Uterus (tissue), 3 donors: ENCODE measurements at regions not wholly inside any gene's neighbourhood (a gene's known extent, or its start where the extent isn't known, plus 50 kb on each side); places are given as distances from the start of the nearest gene placed in this dataset. TPM values are rescaled to one million over a fixed set of nuclear protein-coding genes. Genes with fewer than 3 reads are reported as not detected.

Source experiments
- DNase-seq, 2 donors: peaks; one replicate each; pipeline ENCODE4 v3.0.0-alpha.2; 2019 to 2020
- H3K27ac ChIP-seq, 2 donors: fragments of 200-600 bp; sonication (generic); 1 replicate in 1 of 2; 2 replicates in 1 of 2; pipeline ENCODE4 v1.5.1; 2016 to 2018
- H3K27me3 ChIP-seq, 2 donors: fragments of 200-600 bp; sonication (generic); one replicate each; pipeline ENCODE4 v1.5.1; 2018 to 2019; ENCODE audit warnings: control low read depth in 1 of 2
- H3K36me3 ChIP-seq, 2 donors: fragments of 200-600 bp; sonication (generic); one replicate each; pipeline ENCODE4 v1.5.1; 2019; ENCODE audit warnings: control low read depth in 1 of 2
- H3K4me1 ChIP-seq, 2 donors: fragments of 200-600 bp; sonication (generic); one replicate each; pipeline ENCODE4 v1.5.1; 2018 to 2019; ENCODE audit warnings: control low read depth in 1 of 2
- H3K4me3 ChIP-seq, 2 donors: fragments of 200-600 bp; sonication (generic); 1 replicate in 1 of 2; 2 replicates in 1 of 2; pipeline ENCODE4 v1.5.1; 2018 to 2019; ENCODE audit warnings: mild to moderate bottlenecking in 1 of 2
- H3K9me3 ChIP-seq, 2 donors: fragments of 200-600 bp; sonication (generic); one replicate each; pipeline ENCODE4 v1.5.1; 2019; ENCODE audit warnings: control low read depth in 1 of 2
- CTCF ChIP-seq, 4 experiments: fragments of 200-600 bp in 2 of 4; fragments of 450-650 bp in 2 of 4; sonication (generic) in 2 of 4; IDR thresholded peaks; one replicate each; pipeline ENCODE4 v1.5.1; 2016 to 2019; ENCODE audit warnings: antibody characterized with exemption in 4 of 4, mild to moderate bottlenecking in 2 of 4, moderate library complexity in 1 of 4
- POLR2A ChIP-seq, 2 donors: fragments of 450-650 bp; IDR thresholded peaks; one replicate each; pipeline ENCODE4 v1.6.1; 2016; ENCODE audit warnings: antibody characterized with exemption in 2 of 2, mild to moderate bottlenecking in 1 of 2, moderate library complexity in 1 of 2
- intact Hi-C: fragments of 100-400 bp; cut with DNase I; formaldehyde crosslinking; loops from one replicate; pipeline ENCODE4 v1.15.1; 2023; ENCODE audit warnings: low total_unique reads
- small RNA-seq: library from RNA; depleted of rRNA; stranded (forward); fragments of <200 nt; gene quantifications from one replicate; pipeline ENCODE3, GENCODE V24; 2016
- donor health status: DM: yes; HTN: yes; CAD: no.

- Histone ChIP-seq H3K4me3 (no peak overlapping the region), H3K4me1 (no peaks in the 10 kb centered on the region), H3K9me3 (no peaks in the 10 kb centered on the region), H3K27me3 (no peaks in the 10 kb centered on the region), H3K36me3 (no peaks in the 10 kb centered on the region), H3K27ac (no peak overlapping the region)
- TF ChIP-seq POLR2A (IDR thresholded peaks at IDR 0.05) (no peak), CTCF (IDR thresholded peaks at IDR 0.05) (no peak)
- intact Hi-C loops, result no loop called here
- no peak for DNase-seq
Observed at GRCh38 chr12:14314801-14315200, 50.7 kb upstream of the ATF7IP start.

- H3K27me3 ChIP-seq, result no peaks in the 10 kb centered on the region
- DNase-seq, result no peak
- H3K27ac ChIP-seq, result no peak overlapping the region
- H3K9me3 ChIP-seq, result no peaks in the 10 kb centered on the region
- no peaks in the 10 kb centered on the region for H3K36me3 ChIP-seq
- intact Hi-C loops, result no loop called here
- no peaks in the 10 kb centered on the region for H3K4me1 ChIP-seq
- TF ChIP-seq POLR2A (IDR thresholded peaks at IDR 0.05) (no peak), CTCF (IDR thresholded peaks at IDR 0.05) (no peak)
- no peak overlapping the region for H3K4me3 ChIP-seq
Observed at GRCh38 chr12:14315501-14315900, 50.0 kb upstream of the ATF7IP start.

Small RNA genes in the stretch of these regions (small RNA-seq; reads per million reads assigned to genes)
- gene AC092470.1 (not detected), gene AC135001.1 (not detected), gene MRPS18CP4 (not detected), gene RNU6-491P (not detected)
